HG03095 (cell line): ENCODE measurements at regions not wholly inside any gene's neighbourhood (a gene's known extent, or its start where the extent isn't known, plus 50 kb on each side); places are given as distances from the start of the nearest gene placed in this dataset.

ENCODE experiments used
- ATAC-seq: cut with Tn5 transposase; IDR thresholded peaks from one replicate; pipeline ENCODE4 v1.9.1; 2021; ENCODE audit warnings: moderate library complexity; ENCODE audit not compliant: unreplicated experiment

DNA sequence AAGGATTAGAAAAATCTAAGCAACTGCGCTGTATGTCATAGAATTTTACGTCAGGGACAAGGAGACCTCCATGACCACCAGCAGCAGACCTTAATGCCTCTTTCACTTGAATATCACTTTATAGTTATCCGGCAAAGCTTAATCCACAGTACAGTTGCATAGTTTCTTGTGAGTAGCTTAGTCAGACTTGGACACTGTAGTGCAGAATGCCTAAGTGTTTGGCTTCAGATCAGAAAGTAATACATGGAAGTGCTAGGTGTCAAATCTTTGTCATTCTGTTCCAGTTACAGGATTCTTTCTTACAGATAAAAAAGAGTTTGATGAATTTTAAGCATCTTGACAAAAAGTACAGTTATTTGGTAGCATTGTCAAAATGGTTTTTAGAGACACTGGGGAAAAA, 239.9 kb upstream of the PAPPA start:
- no peak for ATAC-seq

DNA sequence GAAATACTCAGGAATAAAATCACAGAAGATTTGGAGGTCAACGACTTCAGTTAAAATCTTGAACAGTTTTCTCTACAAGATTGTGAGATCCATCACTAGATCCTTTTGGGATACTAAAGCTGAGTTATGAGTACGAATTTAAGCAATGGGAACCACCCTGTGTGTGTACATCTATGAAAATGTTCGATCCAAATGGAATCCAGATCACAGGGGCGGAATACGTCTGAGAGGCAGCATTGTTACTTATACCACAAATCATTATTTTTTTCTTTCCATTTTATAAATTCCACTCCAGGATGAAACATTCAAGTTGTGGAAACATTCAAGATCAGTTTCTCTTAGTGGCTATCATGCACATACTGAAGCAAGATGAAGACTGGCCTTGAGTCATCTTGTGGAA, 239.3 kb upstream of the PAPPA start:
- no peak for ATAC-seq

DNA sequence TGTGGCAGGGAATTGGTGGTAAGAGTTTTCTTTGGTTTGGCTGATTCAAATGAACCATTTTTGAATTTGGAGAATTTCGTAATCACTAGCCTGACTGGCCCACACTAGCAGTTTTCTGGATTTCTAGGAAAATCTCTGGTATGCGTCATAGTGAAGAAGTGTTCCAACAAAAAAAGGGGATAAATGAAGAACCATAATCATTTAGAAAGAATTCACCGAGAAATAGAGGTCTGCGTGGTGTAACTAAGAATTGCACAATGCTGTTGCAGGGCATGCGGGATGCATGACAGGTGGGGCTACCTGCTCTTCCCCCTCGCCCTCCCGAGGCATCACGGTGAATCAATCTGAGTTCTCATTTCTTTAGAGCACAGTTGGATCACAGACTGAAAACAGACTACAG, 232.3 kb upstream of the PAPPA start:
- no peak for ATAC-seq

DNA sequence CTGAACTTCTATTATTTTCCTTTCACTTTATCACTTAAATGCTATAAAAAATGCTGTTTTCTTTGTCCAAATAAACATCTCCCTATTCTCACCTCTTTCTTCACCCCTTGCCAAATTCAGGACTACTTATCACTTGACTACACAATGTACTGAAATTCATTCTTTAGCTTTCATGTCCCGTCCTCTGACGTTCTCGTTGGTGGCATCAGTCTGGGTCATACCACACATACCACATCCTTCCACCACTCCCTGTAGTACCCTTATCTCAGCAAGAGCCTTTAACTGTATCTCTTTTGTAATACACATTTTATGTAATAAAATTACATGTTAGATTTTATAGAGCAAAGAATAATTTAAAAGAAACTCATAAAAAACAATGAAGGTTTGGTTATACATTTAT, 231.1 kb upstream of the PAPPA start:
- no peak for ATAC-seq

DNA sequence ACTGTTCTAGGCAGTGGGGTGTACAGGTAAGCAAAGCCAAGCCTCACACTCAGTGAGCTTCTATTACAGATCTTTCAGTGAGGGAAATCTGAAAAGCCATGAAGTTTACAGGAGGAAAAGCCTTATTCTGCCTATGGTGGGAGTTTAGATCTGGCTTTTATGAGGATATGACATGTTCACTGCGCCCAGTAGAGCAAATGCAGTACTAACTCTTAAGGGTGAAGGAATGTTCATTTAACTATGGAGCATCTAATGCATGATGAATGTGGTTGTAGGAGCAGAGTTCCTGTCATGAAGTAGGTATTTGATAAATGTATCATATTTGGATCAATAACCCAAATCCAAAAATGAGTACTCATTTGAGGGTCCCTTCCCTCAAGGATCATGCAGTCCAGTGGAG, 230.2 kb upstream of the PAPPA start:
- ATAC-seq = no peak

DNA sequence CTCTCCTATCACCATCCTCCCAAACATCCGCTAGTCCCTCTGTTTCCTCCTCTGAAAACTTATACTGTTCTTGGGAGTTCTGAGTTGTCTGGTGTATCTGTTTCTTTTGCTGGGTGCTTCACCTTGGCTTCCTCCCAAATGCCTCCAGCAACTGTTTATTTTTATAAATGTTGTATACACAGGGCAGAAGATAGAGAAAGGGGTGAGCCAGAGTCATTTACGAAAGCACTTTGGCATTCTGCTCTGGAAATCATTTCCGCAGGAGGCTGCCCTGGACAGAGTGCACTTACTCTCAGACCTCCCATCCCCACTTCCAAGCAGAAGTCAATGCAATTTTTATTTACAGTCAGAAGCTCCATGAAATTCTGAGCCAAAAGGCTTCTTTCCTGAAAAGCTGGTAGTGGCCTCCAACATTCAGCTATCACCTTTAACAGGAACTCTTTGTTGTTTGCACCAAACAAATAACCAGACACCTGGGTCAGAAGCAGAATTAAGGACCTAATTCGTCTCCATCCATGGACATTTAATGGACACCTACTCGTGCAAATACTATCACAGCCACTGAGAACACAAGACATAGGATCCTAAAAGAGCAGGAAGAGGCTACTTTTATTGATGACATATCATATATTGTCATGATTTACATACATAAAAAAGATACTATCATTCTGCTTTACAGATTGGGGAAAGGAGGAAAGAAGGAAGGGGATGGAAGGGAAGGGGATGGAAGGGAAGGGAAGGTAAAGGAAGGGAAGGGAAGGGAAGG, 229.5 kb upstream of the PAPPA start:
- no peak for ATAC-seq

DNA sequence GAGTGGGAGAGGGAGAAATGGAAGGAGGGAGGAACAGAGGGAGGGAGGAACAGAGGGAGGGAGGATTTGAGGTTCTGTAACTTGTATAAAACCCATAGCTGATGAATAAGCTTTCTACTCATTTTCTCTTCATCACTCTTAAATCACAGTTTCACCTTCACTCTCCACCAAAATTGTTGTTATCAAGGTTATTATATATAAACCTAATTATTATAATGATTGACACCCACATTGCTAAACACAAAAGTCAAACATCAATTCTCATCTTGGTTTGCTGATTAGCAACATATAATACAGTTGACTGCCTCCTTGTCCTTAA, 229.0 kb upstream of the PAPPA start:
- ATAC-seq = no peak

DNA sequence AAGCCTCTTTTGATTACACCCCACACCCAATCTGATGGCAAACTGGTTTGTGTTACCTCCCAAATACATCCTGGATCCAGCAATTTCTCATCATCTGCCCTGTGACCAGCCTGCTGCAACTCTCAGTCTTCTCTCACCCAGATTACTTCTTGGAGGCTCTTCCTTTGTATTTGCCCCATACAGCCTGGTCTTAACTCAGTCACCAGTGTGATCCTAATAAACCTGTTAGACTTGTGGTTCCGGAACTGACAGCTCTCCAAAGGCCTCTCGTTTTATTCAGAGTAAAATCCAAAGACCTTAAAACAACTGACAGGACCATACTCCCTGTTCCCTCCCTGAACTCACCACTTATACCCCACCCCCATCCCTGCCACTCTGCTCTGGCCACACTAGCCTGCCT, 228.2 kb upstream of the PAPPA start:
- ATAC-seq = no peak

DNA sequence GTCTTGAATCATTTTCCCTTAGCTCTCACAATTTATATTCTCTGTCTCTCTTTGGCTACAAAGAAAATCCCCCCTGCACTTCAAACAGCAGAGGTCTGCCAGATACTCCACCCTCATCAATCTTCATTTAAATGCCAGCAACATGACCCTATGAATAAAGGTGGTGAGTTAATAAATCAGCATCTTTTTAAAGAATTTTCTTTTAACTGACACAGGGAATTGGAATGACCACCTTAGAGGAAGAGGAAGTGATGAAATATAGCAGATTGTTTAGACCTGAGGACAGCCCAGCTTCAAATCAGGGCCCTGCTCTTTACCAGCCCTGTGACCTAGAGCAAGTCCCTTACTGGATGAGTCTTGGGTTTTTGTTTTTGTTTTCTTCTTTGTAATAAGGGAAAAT, 223.1 kb upstream of the PAPPA start:
- no peak for ATAC-seq

DNA sequence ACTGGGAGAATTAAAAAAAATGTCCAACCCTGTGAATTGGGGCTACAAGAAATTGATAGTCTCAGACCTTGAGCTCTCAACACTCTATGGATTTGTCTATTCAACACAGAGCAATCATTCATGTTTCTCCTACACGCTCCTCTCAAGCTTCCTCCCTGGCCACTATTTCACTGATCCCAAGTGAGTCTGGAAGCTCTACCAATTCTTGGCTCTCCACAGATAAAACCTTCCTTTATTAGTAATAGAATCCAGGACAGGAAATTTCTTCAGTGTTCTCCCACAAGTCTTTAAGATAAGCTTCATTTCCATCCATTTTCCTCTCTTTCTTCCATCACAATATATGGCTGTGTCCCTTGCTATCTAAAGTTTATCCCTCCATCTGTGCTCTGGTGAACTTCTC, 215.1 kb upstream of the PAPPA start:
- no peak for ATAC-seq

DNA sequence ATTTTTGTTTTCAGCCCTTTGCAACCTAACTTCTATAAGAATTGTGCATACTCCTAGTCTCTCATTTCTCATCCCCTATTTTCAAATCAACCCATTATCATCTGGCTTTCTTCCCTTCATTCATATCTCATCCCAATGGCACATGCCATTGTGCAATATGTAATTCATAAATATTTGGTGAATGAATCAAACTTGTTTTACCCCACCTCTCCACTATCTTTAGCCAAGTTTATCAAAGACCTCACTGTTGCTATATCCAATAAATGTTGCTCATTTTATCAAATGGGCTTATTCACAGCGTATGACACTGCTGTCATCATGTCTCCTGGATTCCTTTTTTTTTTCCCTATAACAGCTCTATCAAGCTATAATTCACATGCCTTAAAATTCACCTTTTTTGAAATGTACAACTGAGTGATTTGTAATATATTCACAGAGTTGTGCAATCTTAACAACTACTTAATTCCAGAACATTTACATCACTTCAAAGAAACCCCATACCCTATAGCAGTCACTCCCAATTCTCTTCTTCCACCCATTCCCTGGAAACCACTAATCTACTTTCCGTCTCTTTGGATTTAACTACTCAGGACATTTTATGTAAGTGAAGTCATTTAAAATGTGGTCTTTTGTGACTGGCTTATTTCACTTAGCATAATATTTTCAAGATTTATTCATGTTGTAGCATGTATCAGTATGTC, 214.4 kb upstream of the PAPPA start:
- ATAC-seq = no peak

DNA sequence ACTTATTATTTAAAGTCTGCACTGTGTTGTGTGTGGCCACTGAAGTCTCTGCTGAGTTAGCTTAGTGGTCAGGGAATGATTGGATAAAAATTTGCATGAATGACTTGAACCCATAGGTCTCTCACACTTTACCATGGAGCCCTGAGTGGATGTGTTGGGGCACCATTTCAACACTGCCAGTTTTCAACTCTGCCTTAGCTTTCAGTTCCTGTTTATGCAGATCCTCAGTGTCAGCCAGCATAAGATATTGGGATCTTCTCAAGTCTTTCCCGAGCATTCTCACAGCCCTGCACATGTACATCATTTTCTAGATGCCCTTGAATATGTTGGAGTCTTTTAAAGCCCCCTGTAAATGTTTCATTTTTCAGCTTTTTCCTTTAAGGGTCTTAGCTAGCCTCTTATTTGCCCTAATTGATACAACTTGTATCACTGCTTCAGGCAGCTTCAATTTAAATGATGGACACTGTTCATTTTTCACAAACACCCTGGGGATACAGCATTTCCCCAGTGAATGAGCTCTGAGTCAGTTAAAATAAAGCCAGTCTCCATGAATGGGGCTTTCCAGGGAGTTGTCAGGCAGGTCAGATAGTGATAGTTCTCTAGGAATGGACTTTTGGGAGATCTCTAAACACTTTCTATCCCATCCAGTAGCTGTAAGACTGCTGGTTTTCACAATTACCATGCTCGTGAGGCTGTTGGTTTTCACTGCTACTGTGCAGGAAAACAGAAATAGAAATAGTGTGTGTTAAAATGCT, 211.9 kb upstream of the PAPPA start:
- no peak for ATAC-seq

DNA sequence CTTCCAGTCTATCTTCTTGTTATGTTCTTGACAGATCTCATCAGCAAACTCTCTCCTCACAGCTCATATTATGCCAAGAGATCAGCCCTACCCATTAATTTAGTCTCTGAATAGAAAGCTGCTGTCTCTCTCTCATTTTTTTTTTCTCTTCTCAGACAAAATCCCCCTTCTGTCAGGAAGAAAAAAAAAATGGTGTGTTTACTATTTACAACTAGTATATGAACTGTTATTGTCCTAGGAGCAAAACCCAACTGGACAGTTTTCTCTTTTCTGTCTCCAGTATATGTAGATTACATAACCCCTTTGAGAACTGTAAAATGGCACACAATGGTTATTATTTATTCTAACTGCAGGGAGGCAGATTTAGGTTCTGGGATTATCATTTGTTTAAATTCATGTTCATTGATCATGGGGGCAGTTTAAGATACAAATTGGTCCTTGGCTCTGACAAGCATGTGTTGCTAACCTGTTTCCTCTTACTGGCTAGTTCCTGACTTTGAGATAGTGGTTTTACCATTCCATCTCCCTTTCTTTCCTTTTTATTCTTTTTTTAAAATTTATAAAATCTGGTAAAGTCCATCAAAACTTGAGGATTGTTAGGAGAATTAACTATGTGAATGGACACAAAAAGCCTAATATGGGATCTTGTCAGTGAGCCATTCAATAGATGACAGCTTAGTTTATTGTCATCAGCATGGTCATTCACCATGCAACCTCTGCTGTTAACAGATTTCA, 210.0 kb upstream of the PAPPA start:
- ATAC-seq = no peak

DNA sequence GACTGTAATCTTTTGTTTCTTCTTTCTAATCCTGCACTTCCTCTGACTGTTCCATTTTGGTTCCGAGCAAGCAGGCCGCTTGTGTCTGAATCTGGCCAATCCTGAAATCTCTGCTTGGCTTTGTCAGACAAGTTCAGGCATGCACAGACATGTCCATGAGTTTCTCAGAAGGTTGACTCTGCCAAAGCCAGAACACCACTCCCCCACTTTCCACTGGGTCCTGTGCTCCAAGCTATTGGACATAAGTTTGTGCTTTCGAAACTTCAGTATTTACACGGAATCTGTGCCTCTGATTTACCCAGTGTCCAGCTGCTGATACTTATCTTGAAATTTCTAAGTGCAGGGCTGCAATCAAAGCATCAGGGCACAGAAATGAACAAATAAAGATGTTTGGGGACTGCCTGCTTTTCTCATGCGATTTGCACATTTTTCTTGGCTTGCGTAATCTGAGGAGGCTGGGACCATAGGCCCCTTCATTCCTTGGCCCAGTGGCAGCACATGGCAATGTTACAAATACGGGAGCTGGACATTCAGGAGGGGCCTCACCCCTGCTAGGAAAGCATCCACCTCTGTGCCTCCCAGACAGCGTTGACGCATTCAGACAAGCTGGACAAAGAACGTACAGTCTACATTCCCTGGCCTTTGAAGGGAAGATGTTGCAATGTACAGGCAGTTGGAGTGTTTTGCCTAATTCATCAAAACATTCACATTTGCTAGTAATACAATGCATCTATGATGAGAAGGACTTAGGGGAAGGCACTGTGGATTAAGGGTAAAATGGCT, 209.2 kb upstream of the PAPPA start:
- ATAC-seq = no peak

DNA sequence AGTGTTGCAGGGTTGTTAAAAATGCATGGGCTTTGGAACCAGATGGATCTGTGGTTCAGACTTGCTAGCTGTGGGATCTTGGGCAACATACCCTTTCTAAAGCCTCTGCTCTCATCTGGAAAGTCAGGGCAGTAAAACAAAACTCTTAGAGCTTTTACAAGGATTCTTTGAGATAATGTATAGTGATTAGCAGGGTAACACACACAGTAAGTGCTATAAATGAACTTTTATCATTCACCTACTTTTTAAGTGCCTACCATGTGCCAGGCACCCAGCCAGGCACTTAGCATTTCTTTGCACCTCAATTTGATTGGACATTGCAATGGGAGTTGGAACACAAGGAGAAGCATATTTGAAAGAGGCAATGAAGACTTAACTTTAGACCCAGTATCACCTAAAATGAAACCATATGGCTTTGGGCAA, 208.6 kb upstream of the PAPPA start:
- ATAC-seq = no peak

DNA sequence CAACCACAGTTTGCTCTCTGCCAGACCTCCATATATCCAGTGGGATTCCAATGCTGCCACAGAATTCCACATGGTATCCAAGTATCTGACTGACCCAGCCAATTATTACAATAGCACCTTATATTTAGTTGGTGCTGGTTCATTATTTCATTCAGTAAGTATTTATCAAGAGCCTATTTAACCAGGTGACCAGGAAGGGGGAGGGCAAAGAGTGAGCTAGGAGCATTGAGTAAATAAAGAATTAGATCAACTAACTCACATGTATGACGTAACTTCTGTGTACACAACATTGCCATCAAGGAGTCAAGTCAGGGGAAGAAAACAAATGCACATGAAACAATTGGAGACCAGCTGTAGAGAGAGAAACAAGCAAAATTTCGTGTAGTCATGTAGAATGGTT, 207.1 kb upstream of the PAPPA start:
- ATAC-seq = no peak

DNA sequence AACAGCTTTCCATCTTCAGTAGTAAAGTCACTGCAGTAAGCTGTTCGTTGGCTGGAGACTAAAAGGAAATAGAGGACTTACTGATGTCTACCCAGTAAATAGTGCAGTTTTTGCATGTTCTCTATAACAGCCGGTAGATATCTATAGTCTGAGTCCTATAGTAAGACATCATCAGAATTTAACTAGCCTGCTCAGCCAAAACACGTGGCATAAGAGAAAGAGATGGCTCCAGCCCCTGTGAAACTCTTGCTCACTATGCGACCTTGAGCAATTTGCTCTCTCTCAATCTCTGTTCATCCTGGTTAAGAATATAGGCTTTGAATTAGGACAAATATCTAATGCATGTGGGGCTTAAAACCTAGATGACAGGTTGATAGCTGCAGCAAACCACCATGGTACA, 201.6 kb upstream of the PAPPA start:
- ATAC-seq = no peak

DNA sequence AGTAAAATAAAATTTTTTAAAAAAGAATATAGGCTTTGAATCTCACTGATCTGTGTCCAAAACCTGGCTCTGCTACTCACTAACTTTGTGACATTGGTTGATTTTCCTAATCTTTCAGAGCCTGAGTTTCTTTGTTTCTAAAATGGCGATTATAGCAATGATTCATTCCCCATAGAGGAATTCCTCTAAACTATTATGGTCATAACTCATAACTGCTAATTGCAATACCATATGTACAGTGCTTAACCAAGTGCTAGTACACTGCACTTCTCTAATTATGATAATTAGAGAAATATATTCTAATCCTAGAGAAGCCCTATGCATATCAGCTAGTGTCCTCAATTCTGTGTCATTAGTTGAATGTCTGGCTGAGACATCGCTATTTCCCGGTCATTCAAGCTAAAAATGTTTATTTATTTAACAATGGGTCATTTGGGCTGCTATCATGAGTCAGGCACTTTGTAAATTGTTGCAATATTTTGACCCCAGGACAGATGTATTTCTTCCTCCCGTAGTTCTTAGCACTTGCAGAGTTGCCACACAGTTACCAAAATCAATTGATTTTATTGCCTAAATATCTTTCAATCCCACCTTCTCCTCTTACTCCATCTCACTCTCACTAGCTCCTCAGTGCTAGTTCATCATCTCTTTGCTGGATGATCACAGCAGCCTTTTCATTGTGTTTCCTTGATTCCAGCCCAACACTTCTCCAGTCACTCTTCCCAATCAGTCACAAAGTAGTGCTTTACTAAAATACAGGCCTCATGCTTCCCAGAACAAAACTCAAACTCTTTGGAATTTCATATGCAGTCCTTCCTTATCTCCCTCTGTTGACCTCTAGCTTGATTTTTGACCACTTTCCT, 200.9 kb upstream of the PAPPA start:
- no peak for ATAC-seq

DNA sequence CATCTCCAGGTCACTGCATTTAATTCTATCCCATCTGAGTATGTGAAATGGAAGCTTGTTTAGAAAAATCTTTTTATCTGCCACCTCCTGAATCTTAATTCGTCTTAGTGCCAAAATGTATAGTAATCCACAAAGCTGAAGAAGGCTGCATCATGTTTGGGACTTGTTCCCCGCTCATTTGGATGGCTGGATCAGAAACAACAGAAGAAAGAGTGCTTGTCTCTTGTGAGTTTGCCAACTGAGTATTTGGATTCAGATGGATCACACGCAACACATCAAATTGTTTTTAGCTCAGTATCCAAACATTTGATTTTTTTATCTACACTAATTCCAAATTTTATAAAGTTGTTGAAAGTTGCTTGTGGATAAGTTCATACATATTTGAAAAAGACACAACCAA, 197.2 kb upstream of the PAPPA start:
- ATAC-seq = no peak

DNA sequence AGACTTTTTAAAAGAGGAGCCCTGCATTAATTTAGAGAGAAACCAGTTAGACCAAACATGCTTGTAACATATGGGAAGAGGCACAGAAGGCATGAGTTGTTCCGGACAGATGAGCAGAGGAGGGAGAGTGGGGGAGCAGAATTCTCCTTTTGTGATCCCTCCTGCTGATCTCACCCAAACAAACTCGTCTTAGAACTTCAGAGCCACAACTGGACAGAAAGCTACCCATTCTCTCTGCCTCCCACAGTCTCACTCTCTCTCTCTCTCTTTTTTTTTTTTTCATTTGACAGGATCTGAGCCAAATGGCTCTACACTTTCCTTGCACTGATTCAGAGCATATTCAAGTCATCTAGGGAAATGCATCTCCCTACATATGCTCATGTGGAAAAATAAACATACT, 196.0 kb upstream of the PAPPA start:
- ATAC-seq = no peak
